ENCODE measurements at regions not wholly inside any gene's neighbourhood (a gene's known extent, or its start where the extent isn't known, plus 50 kb on each side); places are given as distances from the start of the nearest gene placed in this dataset.

DNA sequence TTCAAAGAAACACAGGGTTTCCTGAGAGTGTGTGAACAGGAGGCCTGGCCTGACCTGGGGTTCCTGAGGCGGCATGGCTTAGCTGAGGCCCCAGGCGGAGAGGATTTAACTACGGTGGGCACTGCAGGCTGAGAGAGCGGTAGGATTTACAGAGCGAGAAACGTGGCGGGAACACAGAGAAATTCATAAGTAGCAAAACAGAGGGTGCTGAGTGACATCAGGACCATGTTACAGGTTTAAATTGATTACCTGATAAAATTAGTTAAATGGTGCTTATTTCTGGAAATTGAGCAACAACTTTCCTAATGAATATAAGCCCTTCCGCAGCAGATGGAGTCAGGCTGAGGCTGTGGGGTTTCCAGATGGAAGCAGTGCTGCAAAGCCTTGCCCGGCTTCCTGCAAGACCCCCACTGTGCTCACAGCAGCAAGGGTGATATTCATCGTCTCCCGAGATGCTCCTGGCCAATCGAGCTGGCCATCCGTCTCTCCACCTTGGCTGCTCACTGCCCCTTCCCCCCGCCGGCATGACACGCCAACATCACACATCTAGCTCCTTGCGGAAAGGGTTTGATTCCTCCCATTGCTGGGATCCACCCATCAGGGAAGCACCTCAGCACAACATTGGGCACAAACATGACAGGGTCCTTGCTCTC lies 69.4 kb upstream of the MORC3 start:
- TF ChIP-seq, protein P1, sequence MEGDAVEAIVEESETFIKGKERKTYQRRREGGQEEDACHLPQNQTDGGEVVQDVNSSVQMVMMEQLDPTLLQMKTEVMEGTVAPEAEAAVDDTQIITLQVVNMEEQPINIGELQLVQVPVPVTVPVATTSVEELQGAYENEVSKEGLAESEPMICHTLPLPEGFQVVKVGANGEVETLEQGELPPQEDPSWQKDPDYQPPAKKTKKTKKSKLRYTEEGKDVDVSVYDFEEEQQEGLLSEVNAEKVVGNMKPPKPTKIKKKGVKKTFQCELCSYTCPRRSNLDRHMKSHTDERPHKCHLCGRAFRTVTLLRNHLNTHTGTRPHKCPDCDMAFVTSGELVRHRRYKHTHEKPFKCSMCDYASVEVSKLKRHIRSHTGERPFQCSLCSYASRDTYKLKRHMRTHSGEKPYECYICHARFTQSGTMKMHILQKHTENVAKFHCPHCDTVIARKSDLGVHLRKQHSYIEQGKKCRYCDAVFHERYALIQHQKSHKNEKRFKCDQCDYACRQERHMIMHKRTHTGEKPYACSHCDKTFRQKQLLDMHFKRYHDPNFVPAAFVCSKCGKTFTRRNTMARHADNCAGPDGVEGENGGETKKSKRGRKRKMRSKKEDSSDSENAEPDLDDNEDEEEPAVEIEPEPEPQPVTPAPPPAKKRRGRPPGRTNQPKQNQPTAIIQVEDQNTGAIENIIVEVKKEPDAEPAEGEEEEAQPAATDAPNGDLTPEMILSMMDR (IDR thresholded peaks at IDR 0.05; ENCODE audit: low read depth, low read length), result no peak
- peaks cover 5% of the 10 kb centered on the region; the same call in 1 of the 2 replicates for H3K9me3 ChIP-seq (ENCODE audit: control insufficient read depth, insufficient read depth, low read length)
- POLR2A ChIA-PET, result no interaction called here
- H3K27ac ChIP-seq (ENCODE audit: low read depth, low read length), result no peak overlapping the region
- CTCF ChIA-PET, result interaction anchor here (1.3 kb wide), 1 partner anchor 9 kb away, joined by 3 read pairs; no protein-coding TSS in a partner anchor
- no peaks in the 10 kb centered on the region for H3K27me3 ChIP-seq (ENCODE audit: control insufficient read depth, insufficient read depth, low read length)
- no peak for DNase-seq (ENCODE audit: low read depth, low spot score)
- H3K4me3 ChIP-seq (ENCODE audit: low read depth, low read length), result no peak overlapping the region

DNA sequence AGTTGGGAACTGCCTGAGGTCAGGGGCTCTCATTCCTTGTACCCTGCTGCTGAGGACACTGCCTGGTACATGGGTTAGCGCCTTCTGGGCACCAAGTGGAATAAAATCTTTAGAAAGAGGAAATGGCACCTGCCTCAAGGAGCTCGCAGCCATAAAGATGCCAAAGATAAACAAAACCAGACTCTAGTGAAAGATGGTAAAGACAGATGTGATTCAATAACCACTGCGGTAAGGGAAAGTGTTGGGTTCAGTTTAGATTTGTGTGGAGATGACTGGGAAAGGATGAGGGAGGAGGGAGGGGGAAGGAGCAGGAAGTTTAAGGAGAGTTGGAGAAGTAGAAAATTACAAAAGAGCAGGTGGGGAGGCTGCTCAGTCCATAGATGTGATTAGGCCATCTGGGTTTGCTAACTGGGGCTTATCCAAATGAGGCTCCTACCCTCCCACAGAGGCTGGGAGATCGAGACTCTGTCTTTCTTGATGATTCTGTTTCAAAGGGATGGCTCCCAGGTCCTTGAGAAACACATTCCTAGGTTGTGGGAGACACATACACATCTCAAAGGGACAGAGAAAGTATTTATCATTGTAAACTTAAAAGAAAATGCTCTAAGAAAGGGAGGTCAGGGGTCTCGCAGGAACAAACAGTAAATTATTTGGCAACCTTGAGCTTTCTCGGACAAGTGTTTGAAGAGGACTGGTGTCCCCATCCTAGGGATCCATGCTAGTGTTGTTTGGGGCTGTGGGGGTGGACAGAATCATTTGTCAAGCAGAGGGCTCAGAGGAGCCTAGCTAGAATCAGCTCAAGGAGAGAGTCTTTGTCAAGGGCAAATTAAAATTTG lies 65.7 kb upstream of the MORC3 start:
- ChIA-PET CTCF (interaction anchor here (0.7 kb wide), 1 partner anchor 1892 kb away, joined by 5 read pairs; no protein-coding TSS in a partner anchor), POLR2A (interaction anchor here (0.6 kb wide), 1 partner anchor 172 kb away, joined by 3 read pairs; no protein-coding TSS in a partner anchor)
- Histone ChIP-seq H3K9me3 (ENCODE audit: control insufficient read depth, insufficient read depth, low read length) (no peaks in the 10 kb centered on the region), H3K27ac (ENCODE audit: low read depth, low read length) (no peak overlapping the region), H3K27me3 (ENCODE audit: control insufficient read depth, insufficient read depth, low read length) (no peaks in the 10 kb centered on the region), H3K4me3 (ENCODE audit: low read depth, low read length) (no peak overlapping the region)
- TF ChIP-seq, protein P1 (IDR thresholded peaks at IDR 0.05; ENCODE audit: low read depth, low read length), result no peak
- DNase-seq (ENCODE audit: low read depth, low spot score), result no peak

DNA sequence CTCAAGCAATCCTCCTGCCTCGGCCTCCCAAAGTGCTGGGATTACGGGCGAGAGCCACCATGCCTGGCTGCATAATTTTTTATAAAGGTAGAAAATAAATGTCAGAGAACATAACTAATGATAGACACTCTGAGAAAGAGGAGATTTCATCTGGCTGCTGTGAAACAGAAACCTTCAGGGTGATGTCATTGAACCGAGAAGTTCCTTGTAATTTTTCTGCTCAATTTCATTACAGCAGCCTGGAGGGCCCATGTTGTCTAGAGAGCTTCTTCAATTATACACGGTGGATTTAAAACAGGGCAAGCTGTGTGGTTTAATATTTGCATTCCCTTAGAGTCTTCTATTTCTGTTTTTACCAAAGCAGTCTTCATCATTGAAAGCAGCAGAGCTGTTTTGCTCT lies 64.3 kb upstream of the MORC3 start:
- TF ChIP-seq, protein P1 (IDR thresholded peaks at IDR 0.05; ENCODE audit: low read depth, low read length), result no peak
- CTCF ChIA-PET, result no interaction called here
- Histone ChIP-seq H3K9me3 (ENCODE audit: control insufficient read depth, insufficient read depth, low read length) (no peaks in the 10 kb centered on the region), H3K27ac (ENCODE audit: low read depth, low read length) (no peak overlapping the region), H3K4me3 (ENCODE audit: low read depth, low read length) (no peak overlapping the region), H3K27me3 (ENCODE audit: control insufficient read depth, insufficient read depth, low read length) (no peaks in the 10 kb centered on the region)
- DNase-seq (ENCODE audit: low read depth, low spot score), result no peak
- POLR2A ChIA-PET, result no interaction called here

DNA sequence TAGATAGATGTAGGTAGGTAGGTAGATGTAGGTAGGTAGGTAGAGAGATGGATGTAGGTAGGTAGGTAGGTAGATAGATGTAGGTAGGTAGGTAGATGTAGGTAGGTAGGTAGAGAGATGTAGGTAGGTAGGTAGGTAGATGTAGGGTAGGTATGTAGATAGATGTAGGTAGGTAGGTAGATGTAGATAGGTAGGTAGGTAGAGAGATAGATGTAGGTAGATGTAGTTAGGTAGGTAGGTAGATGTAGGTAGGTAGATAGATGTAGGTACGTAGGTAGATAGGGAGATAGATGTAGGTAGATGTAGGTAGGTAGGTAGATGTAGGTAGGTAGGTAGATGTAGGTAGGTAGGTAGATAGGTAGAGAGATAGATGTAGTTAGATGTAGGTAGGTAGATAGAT lies 62.3 kb upstream of the MORC3 start:
- Histone ChIP-seq H3K27me3 (ENCODE audit: control insufficient read depth, insufficient read depth, low read length) (no peaks in the 10 kb centered on the region), H3K4me3 (ENCODE audit: low read depth, low read length) (no peak overlapping the region), H3K27ac (ENCODE audit: low read depth, low read length) (no peak overlapping the region), H3K9me3 (ENCODE audit: control insufficient read depth, insufficient read depth, low read length) (no peaks in the 10 kb centered on the region)
- TF ChIP-seq, protein P1 (IDR thresholded peaks at IDR 0.05; ENCODE audit: low read depth, low read length), result no peak
- DNase-seq (ENCODE audit: low read depth, low spot score), result no peak
- POLR2A ChIA-PET, result no interaction called here
- CTCF ChIA-PET, result no interaction called here
